Bronchial epithelial cell (primary cell): ENCODE measurements at regions not wholly inside any gene's neighbourhood (a gene's known extent, or its start where the extent isn't known, plus 50 kb on each side); places are given as distances from the start of the nearest gene placed in this dataset.

Experiments
- DNase-seq: peaks from one replicate; pipeline ENCODE4 v3.0.0-alpha.2; 2010; ENCODE audit warnings: low read depth
- FAIRE-seq: peaks from 2 replicates; lab custom pipeline; 2011; peaks lifted over from hg19 to GRCh38; lab: Jason Lieb, UNC
- H3K27me3 ChIP-seq: 2 replicates; pipeline ENCODE4 v1.5.1; 2011; ENCODE audit warnings: low read length; ENCODE audit not compliant: control insufficient read depth, insufficient read depth
- H3K36me3 ChIP-seq: 2 replicates; pipeline ENCODE4 v1.5.1; 2011; ENCODE audit warnings: low read length; ENCODE audit not compliant: control insufficient read depth, insufficient read depth
- H3K4me3 ChIP-seq: 2 replicates; pipeline ENCODE4 v1.5.1; 2011; ENCODE audit warnings: mild to moderate bottlenecking, low read depth, low read length, control low read depth
- TF ChIP-seq, protein P1 (sequence below): IDR thresholded peaks from 2 replicates; pipeline ENCODE4 v1.5.1; 2011; ENCODE audit warnings: mild to moderate bottlenecking, moderate library complexity, low read length, control low read depth, inconsistent platforms; ENCODE audit not compliant: insufficient read depth, severe bottlenecking

DNA sequence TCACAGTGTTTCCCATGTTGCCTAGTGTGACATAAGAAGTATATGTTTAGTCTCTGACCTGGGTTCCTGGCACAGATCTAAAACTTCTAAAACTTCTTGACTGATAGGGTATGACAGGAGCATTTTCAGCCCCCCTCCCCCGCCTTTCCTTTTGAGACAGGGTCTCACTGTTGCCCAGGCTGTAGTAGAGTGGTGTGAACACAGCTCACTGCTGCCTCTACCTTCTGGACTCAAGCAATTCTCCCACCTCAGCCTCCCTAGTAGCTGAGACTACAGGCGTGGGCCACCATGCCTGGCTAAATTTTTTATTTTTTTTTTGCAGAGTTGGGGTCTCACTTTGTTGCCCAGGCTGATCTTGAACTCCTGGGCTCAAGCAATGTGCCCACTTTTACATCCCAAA, 421.1 kb upstream of the RGS6 start:
- H3K27me3 ChIP-seq: no peaks in the 10 kb centered on the region
- DNase-seq (no peak), FAIRE-seq (no peak)
- TF ChIP-seq, protein P1, sequence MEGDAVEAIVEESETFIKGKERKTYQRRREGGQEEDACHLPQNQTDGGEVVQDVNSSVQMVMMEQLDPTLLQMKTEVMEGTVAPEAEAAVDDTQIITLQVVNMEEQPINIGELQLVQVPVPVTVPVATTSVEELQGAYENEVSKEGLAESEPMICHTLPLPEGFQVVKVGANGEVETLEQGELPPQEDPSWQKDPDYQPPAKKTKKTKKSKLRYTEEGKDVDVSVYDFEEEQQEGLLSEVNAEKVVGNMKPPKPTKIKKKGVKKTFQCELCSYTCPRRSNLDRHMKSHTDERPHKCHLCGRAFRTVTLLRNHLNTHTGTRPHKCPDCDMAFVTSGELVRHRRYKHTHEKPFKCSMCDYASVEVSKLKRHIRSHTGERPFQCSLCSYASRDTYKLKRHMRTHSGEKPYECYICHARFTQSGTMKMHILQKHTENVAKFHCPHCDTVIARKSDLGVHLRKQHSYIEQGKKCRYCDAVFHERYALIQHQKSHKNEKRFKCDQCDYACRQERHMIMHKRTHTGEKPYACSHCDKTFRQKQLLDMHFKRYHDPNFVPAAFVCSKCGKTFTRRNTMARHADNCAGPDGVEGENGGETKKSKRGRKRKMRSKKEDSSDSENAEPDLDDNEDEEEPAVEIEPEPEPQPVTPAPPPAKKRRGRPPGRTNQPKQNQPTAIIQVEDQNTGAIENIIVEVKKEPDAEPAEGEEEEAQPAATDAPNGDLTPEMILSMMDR: no peak
- no peak overlapping the region for H3K4me3 ChIP-seq
- peaks cover 1% of the 10 kb centered on the region for H3K36me3 ChIP-seq

DNA sequence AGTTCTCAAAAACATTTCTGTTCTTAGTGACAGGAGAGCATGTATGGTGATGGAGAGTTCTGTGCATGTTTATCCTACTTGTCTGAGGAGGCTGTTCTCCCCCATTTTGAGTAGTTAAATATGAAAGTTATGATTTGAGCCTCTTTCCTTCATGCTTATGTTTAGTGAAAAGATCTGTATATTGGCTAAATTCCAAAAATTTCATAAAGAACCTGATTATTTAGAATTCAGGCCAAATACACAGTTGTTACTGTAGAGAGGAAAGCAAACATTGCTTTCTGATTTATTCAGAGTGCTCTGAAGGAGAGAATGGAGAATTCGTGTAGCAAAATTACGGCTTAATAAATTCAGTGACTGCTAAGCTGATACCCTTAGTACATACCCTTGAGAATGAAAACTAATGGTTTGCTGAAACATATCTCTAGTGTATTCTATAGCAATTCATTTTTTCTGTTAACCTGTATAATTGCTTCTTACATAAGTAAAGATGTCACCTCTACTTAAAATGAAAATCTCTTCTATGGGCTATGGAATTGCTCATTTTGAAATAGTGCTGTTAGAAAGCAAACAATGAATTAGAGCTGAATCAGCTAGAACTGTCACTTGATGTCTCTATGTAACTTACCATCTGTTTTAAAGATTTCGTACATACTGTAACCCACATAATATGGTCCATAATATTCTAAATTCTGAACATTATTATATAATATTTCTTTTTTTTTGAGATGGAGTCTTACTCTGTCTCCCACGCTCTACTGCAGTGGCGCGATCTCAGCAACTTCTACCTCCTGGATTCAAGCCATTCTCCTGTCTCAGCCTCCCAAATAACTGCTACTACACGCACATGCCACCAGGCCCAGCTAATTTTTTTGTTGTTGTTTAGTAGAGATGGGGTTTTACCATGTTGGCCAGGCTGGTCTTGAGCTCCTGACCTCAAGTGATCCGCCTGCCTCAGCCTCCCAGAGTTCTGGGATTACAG, 417.0 kb upstream of the RGS6 start:
- DNase-seq (no peak), FAIRE-seq (no peak)
- Histone ChIP-seq H3K36me3 (peaks cover 1% of the 10 kb centered on the region), H3K4me3 (no peak overlapping the region), H3K27me3 (no peaks in the 10 kb centered on the region)
- TF ChIP-seq, protein P1: no peak

- TF ChIP-seq, protein P1: no peak
- no peaks in the 10 kb centered on the region for H3K27me3 ChIP-seq
- H3K36me3 ChIP-seq: no peaks in the 10 kb centered on the region
- no peak overlapping the region for H3K4me3 ChIP-seq
- FAIRE-seq (no peak), DNase-seq (no peak)
These were observed 410.7 kb upstream of the RGS6 start for GRCh38 chr14:71521238-71522135.

DNA sequence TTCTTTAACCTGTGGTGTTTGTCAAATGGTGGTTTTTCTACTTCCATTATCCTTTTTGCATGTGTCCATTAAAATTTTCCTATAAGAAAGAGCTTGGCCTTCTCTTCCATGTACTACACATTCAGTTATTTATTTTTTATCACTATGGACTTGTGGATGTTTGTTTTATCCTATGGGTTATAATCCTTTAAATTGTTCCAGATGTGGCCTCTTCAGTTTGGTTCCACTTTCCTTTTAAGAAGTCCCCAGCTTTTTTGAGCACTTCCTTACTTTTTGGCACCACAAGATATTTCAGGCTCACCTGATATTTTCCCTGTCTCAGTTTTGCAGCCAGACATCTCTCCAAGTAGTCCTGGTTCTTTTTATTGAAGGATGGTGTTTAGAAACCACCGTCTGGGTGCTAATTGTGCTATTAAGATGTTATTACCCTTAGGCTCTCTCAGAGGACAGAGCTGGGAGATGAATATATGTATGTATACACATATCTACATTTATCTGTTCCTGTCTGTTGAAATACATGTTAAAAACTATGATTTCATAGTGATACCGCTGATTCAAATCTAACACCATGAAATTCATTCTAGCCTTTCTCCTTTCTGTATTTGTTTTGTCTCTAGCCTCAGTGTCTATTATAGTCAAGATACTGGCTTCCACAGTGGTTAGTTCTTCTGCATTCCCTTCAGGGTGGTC, 408.5 kb upstream of the RGS6 start:
- DNase-seq (no peak), FAIRE-seq (no peak)
- TF ChIP-seq, protein P1: no peak
- no peak overlapping the region for H3K4me3 ChIP-seq
- no peaks in the 10 kb centered on the region for H3K27me3 ChIP-seq
- no peaks in the 10 kb centered on the region for H3K36me3 ChIP-seq

GRCh38 chr14:71524320-71524982, 407.8 kb upstream of the RGS6 start:
- Histone ChIP-seq H3K36me3 (no peaks in the 10 kb centered on the region), H3K4me3 (no peak overlapping the region), H3K27me3 (no peaks in the 10 kb centered on the region)
- DNase-seq (no peak), FAIRE-seq (no peak)
- TF ChIP-seq, protein P1: no peak
